Neural cell (in vitro differentiated cells): ENCODE measurements at regions not wholly inside any gene's neighbourhood (a gene's known extent, or its start where the extent isn't known, plus 50 kb on each side); places are given as distances from the start of the nearest gene placed in this dataset.

Experiments used
- H2AFZ ChIP-seq: fragments of 200-600, 300-800 bp; sonication (generic), shearing (Covaris generic); 2 replicates; pipeline ENCODE4 v1.6.0; 2014; ENCODE audit warnings: low read depth, mild to moderate bottlenecking, antibody characterized with exemption, low read length, moderate library complexity
- H3F3A ChIP-seq: fragments of 200-600 bp; shearing (Covaris generic); 2 replicates; pipeline ENCODE4 v1.6.1; 2016; ENCODE audit warnings: mild to moderate bottlenecking, moderate library complexity, mixed read lengths, antibody characterized with exemption, low read length; ENCODE audit not compliant: insufficient read depth, poor library complexity, severe bottlenecking
- H3K27ac ChIP-seq: fragments of 200-600, 300-800 bp; sonication (generic), shearing (Covaris generic); 2 replicates; pipeline ENCODE4 v1.5.1; 2014; ENCODE audit warnings: mild to moderate bottlenecking, low read length, moderate library complexity
- H3K27me3 ChIP-seq: fragments of 300-800, 200-600 bp; sonication (generic), shearing (Covaris generic); 2 replicates; pipeline ENCODE4 v1.6.0; 2014; ENCODE audit warnings: mild to moderate bottlenecking, low read depth, low read length, moderate library complexity; ENCODE audit not compliant: insufficient read depth
- H3K36me3 ChIP-seq: fragments of 300-800, 200-600 bp; sonication (generic), shearing (Covaris generic); 2 replicates; pipeline ENCODE4 v1.5.1; 2014; ENCODE audit warnings: mild to moderate bottlenecking, antibody characterized with exemption, low read length, moderate library complexity; ENCODE audit not compliant: insufficient read depth
- H3K4me2 ChIP-seq: fragments of 300-800, 200-600 bp; sonication (generic), shearing (Covaris generic); 2 replicates; pipeline ENCODE4 v1.6.0; 2014; ENCODE audit warnings: mild to moderate bottlenecking, low read length
- H3K4me3 ChIP-seq: fragments of 300-800, 200-600 bp; sonication (generic), shearing (Covaris generic); 2 replicates; pipeline ENCODE4 v1.5.1; 2014; ENCODE audit warnings: mild to moderate bottlenecking, low read length, moderate library complexity
- H3K79me2 ChIP-seq: fragments of 200-600 bp; shearing (Covaris generic); replicated peaks from 2 replicates; pipeline ENCODE4 v1.6.0; 2014; ENCODE audit warnings: mild to moderate bottlenecking, low read length, moderate library complexity; ENCODE audit not compliant: insufficient read depth
- H3K9ac ChIP-seq: fragments of 300-800, 200-600 bp; sonication (generic), shearing (Covaris generic); 2 replicates; pipeline ENCODE4 v1.6.1; 2016; ENCODE audit warnings: mild to moderate bottlenecking, low read length, mixed read lengths
- H3K9me2 ChIP-seq: fragments of 200-600 bp; shearing (Covaris generic); 2 replicates; pipeline ENCODE4 v1.6.1; 2016; ENCODE audit warnings: mild to moderate bottlenecking, low read length, mixed read lengths; ENCODE audit not compliant: insufficient read depth
- H3K9me3 ChIP-seq: fragments of 200-600, 300-800 bp; sonication (generic), shearing (Covaris generic); 2 replicates; pipeline ENCODE4 v1.6.1; 2016; ENCODE audit warnings: mild to moderate bottlenecking, mixed run types, low read length, moderate library complexity, mixed read lengths
- H4K20me1 ChIP-seq: fragments of 200-600 bp; shearing (Covaris generic); 2 replicates; pipeline ENCODE4 v1.6.1; 2016; ENCODE audit warnings: mild to moderate bottlenecking, mixed run types; ENCODE audit not compliant: insufficient read depth
- EP300 ChIP-seq: fragments of 450-650 bp; conservative IDR thresholded peaks from 2 replicates; pipeline ENCODE4 v1.6.1; 2014; ENCODE audit warnings: antibody characterized with exemption, mild to moderate bottlenecking, moderate library complexity; ENCODE audit not compliant: poor library complexity, severe bottlenecking
- EZH2 ChIP-seq: fragments of 200-600, 300-800 bp; shearing (Covaris generic), sonication (generic); IDR thresholded peaks from 2 replicates; pipeline ENCODE4 v1.6.1; 2014; ENCODE audit warnings: antibody characterized with exemption, low read length, borderline replicate concordance, mild to moderate bottlenecking; ENCODE audit not compliant: insufficient read depth, poor library complexity, severe bottlenecking
- MXI1 ChIP-seq: fragments of 450-650 bp; conservative IDR thresholded peaks from 2 replicates; pipeline ENCODE4 v1.6.1; 2014; ENCODE audit warnings: antibody characterized with exemption, mild to moderate bottlenecking; ENCODE audit not compliant: poor library complexity, severe bottlenecking
- POLR2AphosphoS5 ChIP-seq: IDR thresholded peaks from 2 replicates; pipeline ENCODE4 v1.6.1; 2012
- RAD21 ChIP-seq: fragments of 450-650 bp; conservative IDR thresholded peaks from 2 replicates; pipeline ENCODE4 v1.6.1; 2014; ENCODE audit warnings: antibody characterized with exemption, mild to moderate bottlenecking, moderate library complexity
- SMC3 ChIP-seq: fragments of 450-650 bp; conservative IDR thresholded peaks from 2 replicates; pipeline ENCODE4 v1.6.1; 2014; ENCODE audit warnings: antibody characterized with exemption, mild to moderate bottlenecking, moderate library complexity; ENCODE audit not compliant: poor library complexity
- TAF1 ChIP-seq: IDR thresholded peaks from 2 replicates; pipeline ENCODE4 v1.6.1; 2012; ENCODE audit warnings: low read depth
- TF ChIP-seq, protein P1 (sequence below): IDR thresholded peaks from 2 replicates; pipeline ENCODE4 v1.6.1; 2012; ENCODE audit warnings: borderline replicate concordance
- TF ChIP-seq, protein P2 (sequence below): fragments of 450-650 bp; IDR thresholded peaks from 2 replicates; pipeline ENCODE4 v1.5.1; 2014; ENCODE audit warnings: antibody characterized with exemption, mild to moderate bottlenecking, moderate library complexity; ENCODE audit not compliant: poor library complexity, severe bottlenecking

DNA sequence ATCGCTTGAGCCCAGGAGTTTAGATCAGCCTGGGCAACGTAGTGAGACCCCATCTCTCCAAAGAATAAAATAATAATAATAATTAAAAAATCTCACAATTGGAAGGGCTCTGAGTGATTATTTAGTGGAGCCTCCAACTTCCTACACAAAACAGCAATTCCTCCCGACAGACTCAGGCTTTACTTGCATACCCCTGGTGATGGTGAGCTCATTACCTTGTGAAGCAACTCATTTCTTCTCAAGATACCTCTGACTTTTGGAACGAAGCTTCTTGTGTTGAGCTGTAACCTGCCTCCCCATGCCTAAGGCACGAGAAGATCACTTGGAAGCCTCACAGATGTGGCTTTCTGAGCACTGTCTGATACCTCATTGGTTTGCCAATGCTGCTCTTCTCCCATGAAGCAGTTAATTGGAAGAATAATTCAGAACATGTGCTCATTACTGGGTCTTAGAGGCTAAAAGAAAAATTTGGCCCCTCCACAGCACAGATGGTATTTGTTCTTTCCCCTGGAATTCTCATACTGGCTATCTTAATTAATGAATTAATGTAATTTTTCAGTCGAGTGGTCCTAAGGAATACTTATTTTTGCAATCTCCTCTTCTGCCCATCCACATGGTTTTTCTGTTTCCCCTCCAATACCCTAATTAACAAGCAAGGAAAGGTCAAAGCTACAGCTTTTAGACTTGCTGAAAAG lies 769.0 kb downstream of the TYW1 start:
- Histone ChIP-seq H3K27me3 (no peaks in the 10 kb centered on the region), H4K20me1 (no peaks in the 10 kb centered on the region)
- TF ChIP-seq EZH2 (no peak), POLR2AphosphoS5 (no peak), RAD21 (no peak), MXI1 (no peak), SMC3 (no peak), TAF1 (no peak), EP300 (no peak)
- TF ChIP-seq, protein P1, sequence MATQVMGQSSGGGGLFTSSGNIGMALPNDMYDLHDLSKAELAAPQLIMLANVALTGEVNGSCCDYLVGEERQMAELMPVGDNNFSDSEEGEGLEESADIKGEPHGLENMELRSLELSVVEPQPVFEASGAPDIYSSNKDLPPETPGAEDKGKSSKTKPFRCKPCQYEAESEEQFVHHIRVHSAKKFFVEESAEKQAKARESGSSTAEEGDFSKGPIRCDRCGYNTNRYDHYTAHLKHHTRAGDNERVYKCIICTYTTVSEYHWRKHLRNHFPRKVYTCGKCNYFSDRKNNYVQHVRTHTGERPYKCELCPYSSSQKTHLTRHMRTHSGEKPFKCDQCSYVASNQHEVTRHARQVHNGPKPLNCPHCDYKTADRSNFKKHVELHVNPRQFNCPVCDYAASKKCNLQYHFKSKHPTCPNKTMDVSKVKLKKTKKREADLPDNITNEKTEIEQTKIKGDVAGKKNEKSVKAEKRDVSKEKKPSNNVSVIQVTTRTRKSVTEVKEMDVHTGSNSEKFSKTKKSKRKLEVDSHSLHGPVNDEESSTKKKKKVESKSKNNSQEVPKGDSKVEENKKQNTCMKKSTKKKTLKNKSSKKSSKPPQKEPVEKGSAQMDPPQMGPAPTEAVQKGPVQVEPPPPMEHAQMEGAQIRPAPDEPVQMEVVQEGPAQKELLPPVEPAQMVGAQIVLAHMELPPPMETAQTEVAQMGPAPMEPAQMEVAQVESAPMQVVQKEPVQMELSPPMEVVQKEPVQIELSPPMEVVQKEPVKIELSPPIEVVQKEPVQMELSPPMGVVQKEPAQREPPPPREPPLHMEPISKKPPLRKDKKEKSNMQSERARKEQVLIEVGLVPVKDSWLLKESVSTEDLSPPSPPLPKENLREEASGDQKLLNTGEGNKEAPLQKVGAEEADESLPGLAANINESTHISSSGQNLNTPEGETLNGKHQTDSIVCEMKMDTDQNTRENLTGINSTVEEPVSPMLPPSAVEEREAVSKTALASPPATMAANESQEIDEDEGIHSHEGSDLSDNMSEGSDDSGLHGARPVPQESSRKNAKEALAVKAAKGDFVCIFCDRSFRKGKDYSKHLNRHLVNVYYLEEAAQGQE: no peak
- TF ChIP-seq, protein P2, sequence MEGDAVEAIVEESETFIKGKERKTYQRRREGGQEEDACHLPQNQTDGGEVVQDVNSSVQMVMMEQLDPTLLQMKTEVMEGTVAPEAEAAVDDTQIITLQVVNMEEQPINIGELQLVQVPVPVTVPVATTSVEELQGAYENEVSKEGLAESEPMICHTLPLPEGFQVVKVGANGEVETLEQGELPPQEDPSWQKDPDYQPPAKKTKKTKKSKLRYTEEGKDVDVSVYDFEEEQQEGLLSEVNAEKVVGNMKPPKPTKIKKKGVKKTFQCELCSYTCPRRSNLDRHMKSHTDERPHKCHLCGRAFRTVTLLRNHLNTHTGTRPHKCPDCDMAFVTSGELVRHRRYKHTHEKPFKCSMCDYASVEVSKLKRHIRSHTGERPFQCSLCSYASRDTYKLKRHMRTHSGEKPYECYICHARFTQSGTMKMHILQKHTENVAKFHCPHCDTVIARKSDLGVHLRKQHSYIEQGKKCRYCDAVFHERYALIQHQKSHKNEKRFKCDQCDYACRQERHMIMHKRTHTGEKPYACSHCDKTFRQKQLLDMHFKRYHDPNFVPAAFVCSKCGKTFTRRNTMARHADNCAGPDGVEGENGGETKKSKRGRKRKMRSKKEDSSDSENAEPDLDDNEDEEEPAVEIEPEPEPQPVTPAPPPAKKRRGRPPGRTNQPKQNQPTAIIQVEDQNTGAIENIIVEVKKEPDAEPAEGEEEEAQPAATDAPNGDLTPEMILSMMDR: no peak

DNA sequence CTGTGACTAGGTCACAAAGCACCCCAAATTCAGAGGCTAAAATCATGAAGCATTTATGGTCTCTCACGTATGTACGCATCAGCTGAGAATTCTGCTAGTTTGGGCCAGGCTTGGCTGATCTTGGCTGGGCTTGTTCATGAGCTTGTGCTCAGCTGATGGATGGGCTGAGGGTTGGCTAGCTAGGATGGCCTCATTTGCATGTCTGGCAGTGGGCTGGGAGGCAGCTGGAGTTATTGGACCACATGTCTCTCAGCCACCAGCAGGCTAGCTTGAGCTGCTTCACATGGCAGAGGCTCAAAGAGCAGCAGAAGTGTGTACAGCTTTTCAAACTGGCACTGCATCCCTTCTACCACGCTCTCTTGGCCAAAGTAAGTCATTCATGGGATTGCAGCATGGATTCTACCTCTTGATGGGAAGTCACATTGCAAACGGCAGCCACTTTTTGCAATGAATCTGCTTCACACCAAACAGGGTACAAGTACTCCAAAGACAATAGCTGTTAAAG lies 770.3 kb downstream of the TYW1 start:
- Histone ChIP-seq H3F3A (no peaks in the 10 kb centered on the region), H3K79me2 (no peaks in the 10 kb centered on the region), H3K4me2 (no peak overlapping the region), H3K9ac (no peak overlapping the region), H3K27ac (no peak overlapping the region), H3K4me3 (no peak overlapping the region), H3K9me3 (no peaks in the 10 kb centered on the region), H4K20me1 (no peaks in the 10 kb centered on the region), H2AFZ (no peak overlapping the region), H3K27me3 (no peaks in the 10 kb centered on the region), H3K9me2 (no peaks in the 10 kb centered on the region), H3K36me3 (no peaks in the 10 kb centered on the region)
- TF ChIP-seq EZH2 (no peak), MXI1 (no peak), EP300 (no peak), POLR2AphosphoS5 (no peak), SMC3 (no peak), TAF1 (no peak), RAD21 (no peak)
- TF ChIP-seq, protein P1: no peak
- TF ChIP-seq, protein P2: no peak

More for the DNA sequence above, 769.0 kb downstream of the TYW1 start:
- no peak overlapping the region for H2AFZ ChIP-seq
- H3K27ac ChIP-seq: no peak overlapping the region
- no peak overlapping the region for H3K4me3 ChIP-seq
- H3F3A ChIP-seq: no peaks in the 10 kb centered on the region
- no peak overlapping the region for H3K4me2 ChIP-seq
- no peaks in the 10 kb centered on the region for H3K36me3 ChIP-seq
- no peaks in the 10 kb centered on the region for H3K79me2 ChIP-seq
- no peaks in the 10 kb centered on the region for H3K9me3 ChIP-seq
- H3K9me2 ChIP-seq: no peaks in the 10 kb centered on the region
- no peak overlapping the region for H3K9ac ChIP-seq
